Left lung (tissue), 4 donors: ENCODE measurements at regions not wholly inside any gene's neighbourhood (a gene's known extent, or its start where the extent isn't known, plus 50 kb on each side); places are given as distances from the start of the nearest gene placed in this dataset.

ENCODE experiments used
- ATAC-seq: fragments of 200-7000 bp; cut with Tn5 transposase; one replicate; pipeline ENCODE4 v1.9.1; 2020; ENCODE audit warnings: moderate library complexity
- DNase-seq, 4 donors: peaks; one replicate each; pipeline ENCODE4 v3.0.0-alpha.2; 2013 to 2020
- H3K27ac ChIP-seq, 2 donors: fragments of 200-600 bp; sonication (generic) in 1 of 2; one replicate each; pipeline versions ENCODE4 v1.5.0 to v1.8.0; 2020 to 2021
- H3K27me3 ChIP-seq, 2 donors: fragments of 200-600 bp; sonication (generic) in 1 of 2; one replicate each; pipeline versions ENCODE4 v1.5.0 to v1.8.0; 2020 to 2021
- H3K36me3 ChIP-seq, 2 donors: fragments of 200-600 bp; sonication (generic) in 1 of 2; one replicate each; pipeline versions ENCODE4 v1.5.0 to v1.8.0; 2020 to 2021
- H3K4me1 ChIP-seq, 2 donors: fragments of 200-600 bp; one replicate each; pipeline ENCODE4 v1.8.0; 2021
- H3K4me3 ChIP-seq, 2 donors: fragments of 200-600 bp; sonication (generic) in 1 of 2; one replicate each; pipeline versions ENCODE4 v1.5.0 to v1.8.0; 2020 to 2021; ENCODE audit warnings: mild to moderate bottlenecking in 1 of 2
- H3K9me3 ChIP-seq, 2 donors: fragments of 200-600 bp; sonication (generic) in 1 of 2; one replicate each; pipeline versions ENCODE4 v1.5.0 to v1.8.0; 2020 to 2021
- intact Hi-C, 2 donors: fragments of 100-400 bp; cut with DNase I; formaldehyde crosslinking; loops; one replicate each; pipeline versions ENCODE4 v1.11.2 to v1.14.2; 2022
- TF ChIP-seq, protein P1 (sequence below), 2 donors: fragments of 200-600 bp; sonication (generic) in 1 of 2; IDR thresholded peaks; one replicate each; pipeline versions ENCODE4 v1.5.0 to v1.8.0; 2021; ENCODE audit warnings: antibody characterized with exemption in 2 of 2
- donor health status: DM: no; HTN: yes; CAD: no.
- donor health status: DM: no; HTN: no; CAD: no.

DNA sequence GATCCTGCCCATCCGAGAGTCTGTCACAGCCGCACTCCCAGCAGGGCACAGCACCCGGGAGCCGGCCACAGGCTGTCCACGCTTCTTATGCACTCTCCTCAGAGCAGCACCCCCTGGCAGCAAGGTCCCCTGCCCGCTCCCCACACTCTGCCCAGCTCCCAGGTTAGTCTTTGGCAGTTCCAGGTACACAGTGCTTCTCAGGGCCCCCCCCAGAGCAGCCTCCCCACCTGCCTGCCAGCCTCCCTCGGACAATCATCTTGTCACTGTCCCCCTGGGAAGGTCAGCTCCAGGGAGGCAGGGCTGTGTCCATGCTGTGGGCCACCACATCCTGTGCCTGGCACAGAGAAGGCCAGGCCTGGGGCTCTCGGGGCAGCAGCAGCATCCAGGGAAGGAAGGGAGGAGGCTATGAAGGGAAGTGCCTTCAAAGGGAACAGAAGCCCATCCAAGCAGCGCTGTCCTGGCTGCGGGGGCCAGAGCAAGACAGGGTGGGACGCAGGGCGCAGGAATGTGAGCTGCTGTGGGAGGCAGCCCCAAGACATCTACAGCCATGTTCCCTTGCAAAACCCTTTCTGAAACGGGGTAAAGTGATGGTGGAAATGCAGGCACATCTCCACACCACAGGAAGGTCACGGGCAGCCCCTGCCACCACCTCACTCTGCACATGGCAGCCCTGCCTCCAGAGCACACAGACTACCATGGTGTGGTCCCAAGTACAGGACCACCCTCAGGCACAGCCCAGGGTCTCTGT, 68.6 kb upstream of the ADAMTS2 start:
- Histone ChIP-seq H3K4me1 (no peaks in the 10 kb centered on the region), H3K27me3 (peaks cover 0 to 19% of the 10 kb centered on the region in 2 donors), H3K36me3 (no peaks in the 10 kb centered on the region), H3K9me3 (no peaks in the 10 kb centered on the region), H3K4me3 (no peak overlapping the region), H3K27ac (no peak overlapping the region)
- intact Hi-C loops, result no loop called here
- DNase-seq (no peak), ATAC-seq (no peak)
- TF ChIP-seq, protein P1, sequence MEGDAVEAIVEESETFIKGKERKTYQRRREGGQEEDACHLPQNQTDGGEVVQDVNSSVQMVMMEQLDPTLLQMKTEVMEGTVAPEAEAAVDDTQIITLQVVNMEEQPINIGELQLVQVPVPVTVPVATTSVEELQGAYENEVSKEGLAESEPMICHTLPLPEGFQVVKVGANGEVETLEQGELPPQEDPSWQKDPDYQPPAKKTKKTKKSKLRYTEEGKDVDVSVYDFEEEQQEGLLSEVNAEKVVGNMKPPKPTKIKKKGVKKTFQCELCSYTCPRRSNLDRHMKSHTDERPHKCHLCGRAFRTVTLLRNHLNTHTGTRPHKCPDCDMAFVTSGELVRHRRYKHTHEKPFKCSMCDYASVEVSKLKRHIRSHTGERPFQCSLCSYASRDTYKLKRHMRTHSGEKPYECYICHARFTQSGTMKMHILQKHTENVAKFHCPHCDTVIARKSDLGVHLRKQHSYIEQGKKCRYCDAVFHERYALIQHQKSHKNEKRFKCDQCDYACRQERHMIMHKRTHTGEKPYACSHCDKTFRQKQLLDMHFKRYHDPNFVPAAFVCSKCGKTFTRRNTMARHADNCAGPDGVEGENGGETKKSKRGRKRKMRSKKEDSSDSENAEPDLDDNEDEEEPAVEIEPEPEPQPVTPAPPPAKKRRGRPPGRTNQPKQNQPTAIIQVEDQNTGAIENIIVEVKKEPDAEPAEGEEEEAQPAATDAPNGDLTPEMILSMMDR (IDR thresholded peaks at IDR 0.05), result no peak

DNA sequence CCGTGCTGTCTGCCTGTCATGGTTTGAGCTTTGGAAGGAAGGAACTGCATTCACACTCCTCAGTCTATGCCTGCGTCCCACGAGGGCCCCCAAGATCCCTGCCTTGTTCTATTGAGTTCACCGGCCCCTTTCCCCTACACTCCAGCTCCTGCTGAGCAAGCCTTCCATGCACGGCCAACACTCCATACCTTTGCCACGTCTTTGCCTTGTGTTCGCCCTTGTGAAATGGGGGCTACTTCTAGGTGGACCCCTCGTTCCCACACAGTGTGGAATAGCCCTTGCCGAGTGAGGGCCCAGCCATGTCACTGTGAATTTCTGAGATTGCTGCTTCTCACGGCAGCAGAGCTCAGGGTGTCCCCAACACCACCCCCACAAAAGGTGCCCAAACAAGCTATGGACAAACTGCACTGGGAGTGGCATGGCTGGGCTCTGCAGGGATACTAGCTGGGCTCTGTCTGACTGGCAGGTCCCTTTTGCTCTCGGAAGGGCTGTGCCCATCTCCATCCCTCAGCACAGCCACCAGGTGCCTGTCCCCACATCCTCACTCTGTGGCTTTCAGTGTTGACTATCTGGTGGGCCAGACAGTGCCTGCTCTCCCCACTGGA, 67.9 kb upstream of the ADAMTS2 start:
- intact Hi-C loops, result no loop called here
- no peak for ATAC-seq

DNA sequence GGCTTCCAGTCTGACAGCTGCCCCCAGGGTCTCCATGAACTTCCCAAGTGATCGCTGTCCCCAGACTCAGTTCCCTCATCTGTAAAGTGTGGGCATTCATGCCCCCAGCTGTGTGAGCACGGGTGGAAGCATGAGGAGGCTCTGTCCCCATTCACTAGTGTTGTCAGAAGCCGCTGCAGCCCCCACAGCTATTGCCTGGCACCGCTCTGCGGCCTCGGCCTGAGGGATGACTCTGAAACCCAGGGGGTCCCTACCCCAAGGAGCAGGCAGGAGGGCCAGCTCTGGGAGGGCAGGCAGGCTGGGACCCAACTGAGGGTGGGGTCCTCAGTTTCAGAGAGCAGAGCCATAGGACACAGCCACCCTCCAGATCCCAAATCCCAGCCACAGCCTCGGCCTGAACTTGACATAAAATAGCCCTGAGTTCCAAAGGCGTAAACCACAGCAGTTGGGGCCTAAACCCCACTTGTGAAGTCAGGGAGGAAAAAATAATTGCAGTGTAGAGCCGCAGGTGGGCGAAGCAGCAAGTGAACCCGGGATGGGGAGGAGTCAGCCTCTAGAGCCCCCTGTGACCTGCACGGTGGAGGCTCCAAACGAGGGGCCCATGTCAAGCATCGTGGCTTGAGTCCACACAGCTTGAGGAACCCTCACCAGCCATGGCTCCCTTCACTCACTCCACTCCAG, 66.0 kb upstream of the ADAMTS2 start:
- no peak for DNase-seq

More for the DNA sequence above, 67.9 kb upstream of the ADAMTS2 start:
- H3K9me3 ChIP-seq, result no peaks in the 10 kb centered on the region
- H3K4me3 ChIP-seq, result no peak overlapping the region
- H3K36me3 ChIP-seq, result no peaks in the 10 kb centered on the region
- H3K4me1 ChIP-seq, result no peaks in the 10 kb centered on the region
- TF ChIP-seq, protein P1 (IDR thresholded peaks at IDR 0.05), result no peak
- no peak for DNase-seq
- H3K27me3 ChIP-seq, result peaks cover 0 to 19% of the 10 kb centered on the region in 2 donors
- H3K27ac ChIP-seq, result no peak overlapping the region

DNA sequence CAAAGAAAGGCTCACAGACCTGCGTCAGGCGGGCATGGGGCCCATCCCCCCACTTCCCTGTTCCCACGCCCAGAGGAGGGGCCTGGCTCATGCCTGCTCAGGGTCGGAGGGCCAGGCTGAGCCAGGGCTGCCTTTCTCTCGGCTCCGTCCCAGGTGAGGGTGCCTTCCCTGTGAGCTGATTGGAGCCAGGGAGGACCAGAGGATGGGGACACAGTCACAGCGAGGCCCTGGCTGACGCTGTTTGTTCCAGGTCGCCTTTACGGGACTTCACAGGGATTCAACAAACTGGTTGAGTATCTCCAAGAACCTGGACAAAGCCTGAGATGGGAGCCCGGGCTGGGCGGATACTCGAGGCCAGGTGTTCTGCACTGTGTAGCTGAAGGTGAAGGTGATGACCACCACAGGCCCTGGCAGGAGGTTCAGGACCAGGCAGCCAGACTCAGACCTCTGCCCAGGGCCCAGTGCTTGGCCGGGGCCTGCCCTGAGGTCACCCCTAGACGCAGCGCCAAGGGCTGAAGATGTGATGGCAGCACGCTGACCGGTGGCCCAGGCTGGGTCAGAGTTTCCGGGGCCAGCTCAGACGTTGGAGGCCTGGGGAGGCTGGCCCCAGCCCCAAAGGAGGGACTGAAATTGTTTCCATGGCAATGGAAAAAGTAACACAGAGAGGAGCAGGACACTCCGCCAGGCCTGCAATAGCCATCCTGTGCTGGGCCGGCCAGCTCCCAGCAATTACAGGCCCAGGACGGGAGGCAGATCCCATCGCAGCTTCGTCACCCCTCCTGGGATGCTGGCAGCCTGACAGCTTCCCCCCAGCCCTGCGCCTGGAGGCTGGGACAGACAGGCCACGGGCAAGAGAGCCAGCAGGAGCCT, 65.3 kb upstream of the ADAMTS2 start:
- DNase-seq, result no peak
- TF ChIP-seq, protein P1 (IDR thresholded peaks at IDR 0.05), result no peak
- intact Hi-C loops, result no loop called here
- H3K4me3 ChIP-seq, result no peak overlapping the region
- peaks cover 0 to 6% of the 10 kb centered on the region in 2 donors for H3K27me3 ChIP-seq
- no peaks in the 10 kb centered on the region for H3K4me1 ChIP-seq
- no peaks in the 10 kb centered on the region for H3K36me3 ChIP-seq
- no peak for ATAC-seq
- H3K9me3 ChIP-seq, result no peaks in the 10 kb centered on the region
- H3K27ac ChIP-seq, result no peak overlapping the region

More for the DNA sequence above, 66.0 kb upstream of the ADAMTS2 start:
- no peak overlapping the region for H3K27ac ChIP-seq
- intact Hi-C loops, result no loop called here
- ATAC-seq, result no peak
- peaks cover 0 to 9% of the 10 kb centered on the region in 2 donors for H3K27me3 ChIP-seq
- H3K4me3 ChIP-seq, result no peak overlapping the region
- H3K9me3 ChIP-seq, result no peaks in the 10 kb centered on the region
- no peaks in the 10 kb centered on the region for H3K36me3 ChIP-seq
- TF ChIP-seq, protein P1 (IDR thresholded peaks at IDR 0.05), result no peak
- no peaks in the 10 kb centered on the region for H3K4me1 ChIP-seq
